DMS 273 treated with DMSO at 0.1 percent for 48 hours (cell line): ENCODE measurements at regions not wholly inside any gene's neighbourhood (a gene's known extent, or its start where the extent isn't known, plus 50 kb on each side); places are given as distances from the start of the nearest gene placed in this dataset.
A peak's percentile ranks its signal among the peaks of the same experiment; 100 is the strongest.

Experiments used
- DNase-seq: peaks from one replicate; lab custom pipeline; 2025; lab: John Stamatoyannopoulos, UW

GRCh38 chr14:40523123-40523522 lies 1083.6 kb upstream of the LRFN5 start:
- DNase-seq, result no peak

GRCh38 chr14:40494483-40494882 lies 1062.2 kb upstream of the FBXO33 start:
- DNase-seq, result no peak

- no peak for DNase-seq
These were observed 1055.6 kb upstream of the FBXO33 start for GRCh38 chr14:40487824-40488223.

GRCh38 chr14:40485688-40486087 lies 1053.5 kb upstream of the FBXO33 start:
- no peak for DNase-seq

- no peak for DNase-seq
These were observed 1043.8 kb upstream of the FBXO33 start for GRCh38 chr14:40476005-40476404.

- DNase-seq, result no peak
These were observed 1035.7 kb upstream of the FBXO33 start for GRCh38 chr14:40467969-40468368.

GRCh38 chr14:40464531-40464930 lies 1032.3 kb upstream of the FBXO33 start:
- DNase-seq, result no peak

- DNase-seq, result no peak
These were observed 1031.7 kb upstream of the FBXO33 start for GRCh38 chr14:40463886-40464285.

GRCh38 chr14:40452674-40453073 lies 1020.4 kb upstream of the FBXO33 start:
- no peak for DNase-seq

- DNase-seq, result no peak
These were observed 1014.8 kb upstream of the FBXO33 start for GRCh38 chr14:40447017-40447416.

- DNase-seq, result no peak
These were observed 1012.8 kb upstream of the FBXO33 start for GRCh38 chr14:40445020-40445419.

GRCh38 chr14:40436551-40436950 lies 1004.3 kb upstream of the FBXO33 start:
- DNase-seq, result no peak

GRCh38 chr14:40417777-40418401 lies 985.7 kb upstream of the FBXO33 start:
- DNase-seq, result no peak

GRCh38 chr14:40416565-40416964 lies 984.3 kb upstream of the FBXO33 start:
- DNase-seq, result no peak

- no peak for DNase-seq
These were observed 982.2 kb upstream of the FBXO33 start for GRCh38 chr14:40414386-40414785.

GRCh38 chr14:40413136-40413535 lies 980.9 kb upstream of the FBXO33 start:
- DNase-seq, result no peak

- DNase-seq, result no peak
These were observed 978.5 kb upstream of the FBXO33 start for GRCh38 chr14:40410708-40411107.

- no peak for DNase-seq
These were observed 970.7 kb upstream of the FBXO33 start for GRCh38 chr14:40402957-40403356.

GRCh38 chr14:40398981-40399380 lies 966.7 kb upstream of the FBXO33 start:
- DNase-seq, result no peak

GRCh38 chr14:40394634-40395340 lies 962.6 kb upstream of the FBXO33 start:
- no peak for DNase-seq

- no peak for DNase-seq
These were observed 960.9 kb upstream of the FBXO33 start for GRCh38 chr14:40393143-40393542.

- DNase-seq, result peak; percentile 39
These were observed 954.2 kb upstream of the FBXO33 start for GRCh38 chr14:40386433-40386832.

- DNase-seq, result no peak
These were observed 942.0 kb upstream of the FBXO33 start for GRCh38 chr14:40374221-40374620.

- DNase-seq, result no peak
These were observed 938.8 kb upstream of the FBXO33 start for GRCh38 chr14:40371011-40371410.
